Esophagus squamous epithelium (tissue), 5 donors: ENCODE measurements at regions not wholly inside any gene's neighbourhood (a gene's known extent, or its start where the extent isn't known, plus 50 kb on each side); places are given as distances from the start of the nearest gene placed in this dataset.
"Not testable (repeated sequence)": the region's sequence is repeated elsewhere in the genome, so short reads cannot be mapped to it uniquely, and the experiment has no call there.

Experiments used
- DNase-seq: peaks from one replicate; lab custom pipeline; 2025; lab: John Stamatoyannopoulos, UW
- H3K27ac ChIP-seq, 4 donors: fragments of 200-600 bp; sonication (generic); one replicate each; pipeline ENCODE4 v1.5.1; 2016 to 2019; ENCODE audit warnings: mild to moderate bottlenecking in 1 of 4
- H3K27me3 ChIP-seq, 4 donors: fragments of 200-600 bp; sonication (generic); 1 replicate in 3 of 4; 2 replicates in 1 of 4; pipeline versions ENCODE4 v1.5.1 to v1.6.0; 2017 to 2021; ENCODE audit warnings: antibody characterized with exemption in 1 of 4
- H3K36me3 ChIP-seq, 3 donors: fragments of 200-600 bp; sonication (generic); one replicate each; pipeline ENCODE4 v1.5.1; 2016 to 2019
- H3K4me1 ChIP-seq, 3 donors: fragments of 200-600 bp; sonication (generic); one replicate each; pipeline ENCODE4 v1.5.1; 2017 to 2019
- H3K4me3 ChIP-seq, 4 donors: fragments of 200-600 bp; sonication (generic); 1 replicate in 3 of 4; 2 replicates in 1 of 4; pipeline ENCODE4 v1.5.1; 2016 to 2019; ENCODE audit warnings: mild to moderate bottlenecking in 2 of 4, moderate library complexity in 1 of 4
- H3K9me3 ChIP-seq, 3 donors: fragments of 200-600 bp; sonication (generic); one replicate each; pipeline ENCODE4 v1.5.1; 2016 to 2019
- POLR2A ChIP-seq, 4 donors: fragments of 450-650 bp; IDR thresholded peaks; one replicate each; pipeline ENCODE4 v1.6.1; 2017; ENCODE audit warnings: antibody characterized with exemption in 4 of 4, mild to moderate bottlenecking in 4 of 4, moderate library complexity in 3 of 4
- WGBS, 2 donors: methylation state at CpG; one replicate each; pipeline ENCODE4 v1.1.5; 2018; 5-methylcytosine and 5-hydroxymethylcytosine counted together
- intact Hi-C: fragments of 100-400 bp; cut with DNase I; formaldehyde crosslinking; loops from one replicate; pipeline ENCODE4 v1.15.0; 2022
- TF ChIP-seq, protein P1 (sequence below), 6 experiments: fragments of 450-650 bp in 4 of 6; fragments of 200-600 bp in 2 of 6; sonication (generic) in 2 of 6; IDR thresholded peaks; one replicate each; pipeline ENCODE4 v1.5.1; 2016 to 2019; ENCODE audit warnings: antibody characterized with exemption in 6 of 6, mild to moderate bottlenecking in 4 of 6, moderate library complexity in 4 of 6
- donor health status: DM: yes; HTN: yes; CAD: no.

- H3K36me3 ChIP-seq: no peaks in the 10 kb centered on the region
- no peaks in the 10 kb centered on the region for H3K27me3 ChIP-seq
- H3K4me1 ChIP-seq: no peaks in the 10 kb centered on the region
- H3K27ac ChIP-seq: no peak overlapping the region
- H3K9me3 ChIP-seq: no peaks in the 10 kb centered on the region
- H3K4me3 ChIP-seq: no peak overlapping the region
- intact Hi-C loops: no loop called here
- WGBS, 2 donors: 57 to 65% methylated on average over 2 of the region's 2 CpGs
- no peak for DNase-seq
- TF ChIP-seq, protein P1, sequence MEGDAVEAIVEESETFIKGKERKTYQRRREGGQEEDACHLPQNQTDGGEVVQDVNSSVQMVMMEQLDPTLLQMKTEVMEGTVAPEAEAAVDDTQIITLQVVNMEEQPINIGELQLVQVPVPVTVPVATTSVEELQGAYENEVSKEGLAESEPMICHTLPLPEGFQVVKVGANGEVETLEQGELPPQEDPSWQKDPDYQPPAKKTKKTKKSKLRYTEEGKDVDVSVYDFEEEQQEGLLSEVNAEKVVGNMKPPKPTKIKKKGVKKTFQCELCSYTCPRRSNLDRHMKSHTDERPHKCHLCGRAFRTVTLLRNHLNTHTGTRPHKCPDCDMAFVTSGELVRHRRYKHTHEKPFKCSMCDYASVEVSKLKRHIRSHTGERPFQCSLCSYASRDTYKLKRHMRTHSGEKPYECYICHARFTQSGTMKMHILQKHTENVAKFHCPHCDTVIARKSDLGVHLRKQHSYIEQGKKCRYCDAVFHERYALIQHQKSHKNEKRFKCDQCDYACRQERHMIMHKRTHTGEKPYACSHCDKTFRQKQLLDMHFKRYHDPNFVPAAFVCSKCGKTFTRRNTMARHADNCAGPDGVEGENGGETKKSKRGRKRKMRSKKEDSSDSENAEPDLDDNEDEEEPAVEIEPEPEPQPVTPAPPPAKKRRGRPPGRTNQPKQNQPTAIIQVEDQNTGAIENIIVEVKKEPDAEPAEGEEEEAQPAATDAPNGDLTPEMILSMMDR (IDR thresholded peaks at IDR 0.05): no peak
- TF ChIP-seq POLR2A (IDR thresholded peaks at IDR 0.05): no peak
Observed at GRCh38 chr5:105874316-105874715, 1796.4 kb downstream of the EFNA5 start.

DNA sequence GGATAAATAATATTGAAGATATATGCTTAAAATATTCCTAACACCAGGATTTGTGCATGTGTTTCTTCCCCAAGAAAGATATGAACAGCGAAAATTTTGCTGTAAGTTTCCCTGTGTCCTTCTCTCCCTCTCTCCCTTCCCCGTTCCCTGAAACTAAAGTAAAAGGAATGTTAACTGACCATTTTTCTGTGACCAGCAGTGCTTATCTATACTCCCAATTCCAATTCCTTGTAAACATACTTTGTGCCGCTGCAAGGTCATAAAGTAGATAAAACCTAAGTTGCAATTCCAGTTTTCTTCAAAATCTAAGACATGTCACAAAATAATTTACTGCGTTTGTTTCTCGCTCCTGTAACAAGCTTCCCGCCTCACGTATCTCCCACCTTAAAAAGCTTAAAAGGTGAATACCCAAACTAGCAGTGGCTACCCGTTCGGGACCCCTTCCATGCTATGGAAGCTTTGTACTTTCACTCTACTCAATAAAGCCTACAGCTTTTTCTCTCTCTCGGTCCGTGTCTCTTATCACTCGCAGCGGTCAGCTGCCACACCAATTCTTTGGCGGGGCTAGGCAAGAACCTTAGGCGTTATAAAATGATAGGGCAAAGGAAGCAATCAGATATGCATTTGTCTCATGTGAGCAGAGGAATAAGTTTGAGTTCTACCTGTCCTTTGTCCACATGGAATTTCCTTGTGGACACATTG lies 1798.0 kb downstream of the EFNA5 start:
- 81 to 84% methylated on average over 9 to 15 of the region's 15 CpGs for WGBS, 2 donors
- intact Hi-C loops: no loop called here
- Histone ChIP-seq H3K27ac (no peak overlapping the region), H3K4me1 (no peaks in the 10 kb centered on the region), H3K9me3 (no peaks in the 10 kb centered on the region), H3K4me3 (no peak overlapping the region), H3K36me3 (no peaks in the 10 kb centered on the region), H3K27me3 (no peaks in the 10 kb centered on the region)
- TF ChIP-seq, protein P1 (IDR thresholded peaks at IDR 0.05): no peak
- TF ChIP-seq POLR2A (IDR thresholded peaks at IDR 0.05): no peak
- no peak for DNase-seq

GRCh38 chr5:105868038-105868780 lies 1802.5 kb downstream of the EFNA5 start:
- no peak for DNase-seq
- Histone ChIP-seq H3K9me3 (peaks cover 0 to 6% (median 0%) of the 10 kb centered on the region in 3 donors), H3K4me3 (no peak overlapping the region), H3K27me3 (no peaks in the 10 kb centered on the region), H3K4me1 (no peaks in the 10 kb centered on the region), H3K36me3 (no peaks in the 10 kb centered on the region), H3K27ac (no peak overlapping the region)
- intact Hi-C loops: no loop called here
- 75 to 83% methylated on average over 1 of the region's 1 CpG for WGBS, 2 donors
- TF ChIP-seq, protein P1 (IDR thresholded peaks at IDR 0.05): no peak
- TF ChIP-seq POLR2A (IDR thresholded peaks at IDR 0.05): no peak

DNA sequence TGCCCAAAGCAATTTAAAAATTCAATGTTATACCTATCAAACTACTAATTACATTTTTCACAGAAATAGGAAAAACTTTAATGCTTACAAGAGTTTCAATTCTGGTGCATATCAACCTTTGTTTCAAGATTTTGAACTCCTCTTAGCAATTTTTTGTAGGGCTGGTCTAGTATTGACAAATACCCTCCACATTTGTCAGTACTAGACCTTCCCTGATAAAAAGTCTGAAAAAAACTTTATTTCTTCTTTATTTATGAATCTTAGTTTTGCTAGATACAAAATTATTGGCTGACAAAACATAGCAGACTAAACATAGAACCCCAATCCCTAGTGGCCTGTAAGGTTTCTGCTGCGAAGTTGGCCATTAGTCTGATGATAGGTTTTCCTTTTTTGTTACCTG lies 1804.9 kb downstream of the EFNA5 start:
- TF ChIP-seq POLR2A (IDR thresholded peaks at IDR 0.05): no peak
- TF ChIP-seq, protein P1 (IDR thresholded peaks at IDR 0.05): no peak
- no peak overlapping the region for H3K27ac ChIP-seq
- 75% methylated on average over 1 of the region's 1 CpG for WGBS, 2 donors
- no peaks in the 10 kb centered on the region for H3K27me3 ChIP-seq
- H3K4me3 ChIP-seq: no peak overlapping the region
- no peaks in the 10 kb centered on the region for H3K4me1 ChIP-seq
- no peak for DNase-seq
- intact Hi-C loops: no loop called here
- peaks cover 0 to 6% (median 0%) of the 10 kb centered on the region in 3 donors for H3K9me3 ChIP-seq
- H3K36me3 ChIP-seq: no peaks in the 10 kb centered on the region

DNA sequence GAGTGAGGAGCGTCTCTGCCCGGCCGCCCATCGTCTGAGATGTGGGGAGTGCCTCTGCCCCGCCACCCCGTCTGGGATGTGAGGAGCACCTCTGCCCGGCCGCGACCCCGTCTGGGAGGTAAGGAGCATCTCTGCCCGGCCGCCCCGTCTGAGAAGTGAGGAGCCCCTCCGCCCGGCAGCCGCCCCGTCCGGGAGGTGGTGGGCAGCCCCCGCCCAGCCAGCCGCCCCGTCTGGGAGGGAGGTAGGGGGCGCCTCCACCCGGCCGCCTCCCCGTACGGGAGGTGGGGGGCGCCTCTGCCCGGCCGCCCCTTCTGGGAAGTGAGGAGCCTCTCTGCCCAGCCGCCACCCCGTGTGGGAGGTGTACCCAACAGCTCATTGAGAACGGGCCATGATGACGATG lies 1811.4 kb downstream of the EFNA5 start:
- H3K4me1 ChIP-seq, H3K27ac ChIP-seq, H3K4me3 ChIP-seq, H3K9me3 ChIP-seq, H3K27me3 ChIP-seq, DNase-seq, H3K36me3 ChIP-seq, intact Hi-C loops: not testable (repeated sequence)
- WGBS, 2 donors: 93% methylated on average over 2 of the region's 33 CpGs; no CpG with 5 or more reads in 1 of the 2 donors
